GM12874 (cell line): ENCODE measurements at regions not wholly inside any gene's neighbourhood (a gene's known extent, or its start where the extent isn't known, plus 50 kb on each side); places are given as distances from the start of the nearest gene placed in this dataset.

Experiments used
- TF ChIP-seq, protein P1 (sequence below): IDR thresholded peaks from 2 replicates; pipeline ENCODE4 v1.5.1; 2011; ENCODE audit warnings: low read depth, mild to moderate bottlenecking, control low read depth, low read length, moderate library complexity; ENCODE audit not compliant: insufficient read depth

DNA sequence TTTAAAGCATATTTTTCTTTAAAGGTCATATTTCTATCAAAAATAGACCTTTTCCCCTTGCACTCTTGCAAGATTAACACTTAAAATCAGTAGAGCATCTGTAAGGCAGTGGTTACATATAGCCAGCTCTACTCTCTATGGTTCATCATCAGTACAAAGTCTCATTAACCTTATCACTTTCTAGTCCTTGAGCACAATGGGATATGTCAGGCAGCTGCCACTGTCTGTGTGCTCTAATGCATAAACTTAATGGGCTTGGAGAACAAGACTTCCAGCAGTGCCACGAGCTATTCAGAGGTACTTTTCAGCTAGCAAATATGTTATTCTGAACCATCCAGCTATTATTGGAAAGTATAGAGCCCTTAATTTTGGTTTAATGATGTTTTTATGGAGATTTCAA, 393.7 kb downstream of the GASK1B start:
- TF ChIP-seq, protein P1, sequence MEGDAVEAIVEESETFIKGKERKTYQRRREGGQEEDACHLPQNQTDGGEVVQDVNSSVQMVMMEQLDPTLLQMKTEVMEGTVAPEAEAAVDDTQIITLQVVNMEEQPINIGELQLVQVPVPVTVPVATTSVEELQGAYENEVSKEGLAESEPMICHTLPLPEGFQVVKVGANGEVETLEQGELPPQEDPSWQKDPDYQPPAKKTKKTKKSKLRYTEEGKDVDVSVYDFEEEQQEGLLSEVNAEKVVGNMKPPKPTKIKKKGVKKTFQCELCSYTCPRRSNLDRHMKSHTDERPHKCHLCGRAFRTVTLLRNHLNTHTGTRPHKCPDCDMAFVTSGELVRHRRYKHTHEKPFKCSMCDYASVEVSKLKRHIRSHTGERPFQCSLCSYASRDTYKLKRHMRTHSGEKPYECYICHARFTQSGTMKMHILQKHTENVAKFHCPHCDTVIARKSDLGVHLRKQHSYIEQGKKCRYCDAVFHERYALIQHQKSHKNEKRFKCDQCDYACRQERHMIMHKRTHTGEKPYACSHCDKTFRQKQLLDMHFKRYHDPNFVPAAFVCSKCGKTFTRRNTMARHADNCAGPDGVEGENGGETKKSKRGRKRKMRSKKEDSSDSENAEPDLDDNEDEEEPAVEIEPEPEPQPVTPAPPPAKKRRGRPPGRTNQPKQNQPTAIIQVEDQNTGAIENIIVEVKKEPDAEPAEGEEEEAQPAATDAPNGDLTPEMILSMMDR, result no peak

DNA sequence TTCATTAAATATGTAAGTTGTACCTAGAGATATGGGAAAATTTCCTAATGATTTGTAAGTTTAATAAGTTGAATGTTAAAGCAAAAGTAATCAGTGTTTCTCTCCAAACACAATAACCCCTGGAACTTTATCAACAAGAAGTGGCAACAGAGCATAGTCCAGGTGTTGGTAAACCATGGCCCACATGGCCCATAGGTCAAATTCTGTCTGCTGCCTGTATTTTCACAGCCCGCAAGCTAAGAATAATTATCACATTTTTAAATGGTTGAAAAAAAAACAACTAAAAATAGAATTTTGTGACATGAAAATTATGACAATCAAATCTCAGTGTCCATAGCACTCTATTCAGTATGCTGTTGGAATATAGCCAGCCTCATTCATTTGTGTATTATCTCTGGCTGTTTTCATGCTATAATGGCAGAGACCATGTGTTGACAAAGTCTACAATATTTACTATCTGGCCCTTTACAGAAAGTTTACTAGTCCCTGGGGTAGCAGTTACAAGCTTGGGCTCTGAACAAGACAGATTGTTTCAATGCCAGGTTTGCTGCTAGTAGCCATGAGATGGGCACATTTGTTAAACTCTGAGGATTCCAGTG, 395.8 kb downstream of the GASK1B start:
- TF ChIP-seq, protein P1, result no peak

GRCh38 chr4:157775971-157776370, 396.9 kb downstream of the GASK1B start:
- TF ChIP-seq, protein P1, result no peak

DNA sequence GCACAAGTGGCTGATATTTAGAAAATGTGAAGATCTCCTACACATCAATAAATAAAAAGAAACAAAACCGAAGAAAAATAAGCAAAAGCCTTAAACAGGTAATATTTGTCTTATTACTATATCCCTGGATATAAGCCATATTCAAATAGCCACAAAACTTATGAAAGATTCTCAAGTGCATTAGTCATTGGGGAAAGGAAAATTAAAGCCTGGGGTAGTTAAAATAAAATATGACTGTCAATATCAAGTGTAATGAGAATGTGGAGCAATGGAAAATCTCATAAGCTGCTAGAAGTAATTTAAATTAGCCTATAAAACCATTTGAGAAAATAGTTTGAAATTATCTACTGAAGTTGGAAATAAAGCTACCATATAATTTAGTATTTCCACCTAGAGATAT, 399.9 kb downstream of the GASK1B start:
- TF ChIP-seq, protein P1, result no peak

DNA sequence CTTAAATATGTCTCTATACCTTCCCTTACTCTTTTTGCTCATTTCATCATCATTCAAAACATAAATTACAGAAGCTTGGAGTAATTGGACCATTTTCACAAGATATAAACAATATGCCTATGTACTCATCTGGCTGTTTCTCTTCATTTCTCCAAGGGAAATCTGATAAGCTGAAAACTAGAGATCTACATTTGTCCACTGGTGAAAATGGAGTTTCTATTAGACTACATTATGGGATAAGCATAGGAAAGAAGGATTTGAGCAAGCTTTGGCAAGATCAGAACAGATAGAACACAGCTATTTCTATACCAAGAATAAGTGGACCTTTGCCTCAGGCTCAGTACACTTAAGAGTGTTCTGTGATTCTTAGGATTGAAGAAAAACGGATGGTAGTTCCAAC, 404.4 kb downstream of the GASK1B start:
- TF ChIP-seq, protein P1, result no peak

GRCh38 chr4:157763490-157763889, 409.3 kb downstream of the GASK1B start:
- TF ChIP-seq, protein P1, result no peak

DNA sequence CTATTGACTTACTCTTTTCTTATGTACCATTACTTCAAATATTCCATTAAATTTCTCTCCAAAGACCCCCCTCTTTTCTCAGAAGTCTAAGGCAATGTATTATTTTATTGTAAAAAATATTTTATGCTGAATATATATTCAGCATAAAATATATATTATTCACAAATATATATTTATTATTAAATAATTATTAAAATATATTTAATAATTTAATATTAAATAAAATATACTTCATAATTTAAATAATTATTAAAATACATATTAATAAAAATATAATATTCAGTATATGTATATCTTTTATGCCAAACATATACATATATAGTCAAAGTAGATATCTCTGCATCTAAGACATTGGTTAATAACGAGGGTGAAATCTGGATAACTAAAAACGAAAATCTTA, 418.4 kb downstream of the GASK1B start:
- TF ChIP-seq, protein P1, result no peak
